Ovary (tissue), 3 donors: ENCODE measurements at regions not wholly inside any gene's neighbourhood (a gene's known extent, or its start where the extent isn't known, plus 50 kb on each side); places are given as distances from the start of the nearest gene placed in this dataset.

ENCODE experiments used
- EP300 ChIP-seq: sonication (generic); formaldehyde crosslinking; IDR thresholded peaks from one replicate; pipeline ENCODE4 v1.6.1; 2017; ENCODE audit warnings: antibody characterized with exemption
- POLR2A ChIP-seq: fragments of 450-650 bp; IDR thresholded peaks from one replicate; pipeline ENCODE4 v1.6.1; 2017; ENCODE audit warnings: antibody characterized with exemption, mild to moderate bottlenecking, moderate library complexity
- TF ChIP-seq, protein P1 (sequence below), 3 donors: fragments of 450-650 bp in 2 of 3; fragments of 200-600 bp in 1 of 3; IDR thresholded peaks; one replicate each; pipeline versions ENCODE4 v1.5.1 to v1.8.0; 2016 to 2022; ENCODE audit warnings: antibody characterized with exemption in 3 of 3, mild to moderate bottlenecking in 1 of 3
- donor health status: DM: no; HTN: no; CAD: no.

DNA sequence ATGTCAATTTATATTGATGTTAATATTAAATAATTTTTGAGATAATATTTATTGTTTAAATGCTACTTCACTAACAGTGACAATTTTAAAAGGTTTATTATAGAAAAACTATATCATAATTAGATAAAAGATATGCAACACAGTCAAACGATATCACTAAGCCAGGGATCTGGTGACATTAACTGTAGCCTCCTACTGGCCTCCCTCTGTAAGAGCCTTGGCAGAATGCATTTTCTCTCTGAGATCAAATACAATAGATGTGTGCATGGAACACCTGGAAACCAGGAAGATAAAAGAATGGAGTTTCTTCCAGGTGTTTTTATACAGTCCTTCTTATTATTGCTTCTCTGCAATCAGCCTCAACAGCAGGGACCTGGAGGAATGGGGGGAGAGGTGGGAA lies 1762.1 kb downstream of the BRINP3 start:
- TF ChIP-seq, protein P1, sequence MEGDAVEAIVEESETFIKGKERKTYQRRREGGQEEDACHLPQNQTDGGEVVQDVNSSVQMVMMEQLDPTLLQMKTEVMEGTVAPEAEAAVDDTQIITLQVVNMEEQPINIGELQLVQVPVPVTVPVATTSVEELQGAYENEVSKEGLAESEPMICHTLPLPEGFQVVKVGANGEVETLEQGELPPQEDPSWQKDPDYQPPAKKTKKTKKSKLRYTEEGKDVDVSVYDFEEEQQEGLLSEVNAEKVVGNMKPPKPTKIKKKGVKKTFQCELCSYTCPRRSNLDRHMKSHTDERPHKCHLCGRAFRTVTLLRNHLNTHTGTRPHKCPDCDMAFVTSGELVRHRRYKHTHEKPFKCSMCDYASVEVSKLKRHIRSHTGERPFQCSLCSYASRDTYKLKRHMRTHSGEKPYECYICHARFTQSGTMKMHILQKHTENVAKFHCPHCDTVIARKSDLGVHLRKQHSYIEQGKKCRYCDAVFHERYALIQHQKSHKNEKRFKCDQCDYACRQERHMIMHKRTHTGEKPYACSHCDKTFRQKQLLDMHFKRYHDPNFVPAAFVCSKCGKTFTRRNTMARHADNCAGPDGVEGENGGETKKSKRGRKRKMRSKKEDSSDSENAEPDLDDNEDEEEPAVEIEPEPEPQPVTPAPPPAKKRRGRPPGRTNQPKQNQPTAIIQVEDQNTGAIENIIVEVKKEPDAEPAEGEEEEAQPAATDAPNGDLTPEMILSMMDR (IDR thresholded peaks at IDR 0.05): no peak
- no peak for TF ChIP-seq POLR2A
- TF ChIP-seq EP300: no peak
